Loucy (cell line): ENCODE measurements at regions not wholly inside any gene's neighbourhood (a gene's known extent, or its start where the extent isn't known, plus 50 kb on each side); places are given as distances from the start of the nearest gene placed in this dataset.

ENCODE experiments used
- H2AFZ ChIP-seq: fragments of 200-600 bp; sonication (generic); 2 replicates; pipeline ENCODE4 v1.6.0; 2016; ENCODE audit warnings: antibody characterized with exemption, mild to moderate bottlenecking, low read length, moderate library complexity
- H3F3A ChIP-seq: fragments of 200-600 bp; 2 replicates; pipeline ENCODE4 v1.6.0; 2016; ENCODE audit warnings: antibody characterized with exemption, low read depth, mild to moderate bottlenecking
- H3K27me3 ChIP-seq: fragments of 200-600 bp; sonication (generic); 2 replicates; pipeline ENCODE4 v1.6.1; 2014; ENCODE audit warnings: low read length, mild to moderate bottlenecking; ENCODE audit not compliant: insufficient read depth, poor library complexity, severe bottlenecking
- H3K36me3 ChIP-seq: fragments of 200-600 bp; sonication (generic); 2 replicates; pipeline ENCODE4 v1.6.1; 2016; ENCODE audit warnings: low read length; ENCODE audit not compliant: insufficient read depth
- H3K4me1 ChIP-seq: fragments of 200-600 bp; sonication (generic); 2 replicates; pipeline ENCODE4 v1.5.1; 2014; ENCODE audit warnings: low read length, mild to moderate bottlenecking; ENCODE audit not compliant: insufficient read depth, poor library complexity, severe bottlenecking
- H3K4me2 ChIP-seq: fragments of 200-600 bp; sonication (generic); 2 replicates; pipeline ENCODE4 v1.6.0; 2014; ENCODE audit warnings: antibody characterized with exemption, low read length, low read depth, mild to moderate bottlenecking; ENCODE audit not compliant: poor library complexity, severe bottlenecking
- H3K4me3 ChIP-seq: fragments of 200-600 bp; sonication (generic); 2 replicates; pipeline ENCODE4 v1.5.1; 2014; ENCODE audit warnings: low read length, mild to moderate bottlenecking, mixed read lengths; ENCODE audit not compliant: poor library complexity, severe bottlenecking
- H3K79me2 ChIP-seq: fragments of 200-600 bp; sonication (generic); 2 replicates; pipeline ENCODE4 v1.6.1; 2014; ENCODE audit warnings: low read length; ENCODE audit not compliant: insufficient read depth
- H3K9ac ChIP-seq: fragments of 200-600 bp; sonication (generic); 2 replicates; pipeline ENCODE4 v1.6.0; 2014; ENCODE audit warnings: mild to moderate bottlenecking, low read depth, low read length, moderate library complexity; ENCODE audit not compliant: poor library complexity, severe bottlenecking
- H3K9me2 ChIP-seq: fragments of 200-600 bp; sonication (generic); replicated peaks from 2 replicates; pipeline ENCODE4 v1.6.1; 2016; ENCODE audit warnings: low read depth, low read length, mixed read lengths
- H3K9me3 ChIP-seq: fragments of 200-600 bp; sonication (generic); 2 replicates; pipeline ENCODE4 v1.6.1; 2014; ENCODE audit warnings: mild to moderate bottlenecking, antibody characterized with exemption, low read length, low read depth; ENCODE audit not compliant: insufficient read depth
- H4K20me1 ChIP-seq: fragments of 200-600 bp; sonication (generic); 2 replicates; pipeline ENCODE4 v1.6.0; 2014; ENCODE audit warnings: antibody characterized with exemption, low read length, mild to moderate bottlenecking; ENCODE audit not compliant: insufficient read depth, poor library complexity, severe bottlenecking
- EZH2phosphoT487 ChIP-seq: fragments of 200-600 bp; IDR thresholded peaks from 2 replicates; pipeline ENCODE4 v1.6.1; 2018; ENCODE audit warnings: antibody characterized with exemption, mild to moderate bottlenecking, moderate library complexity, borderline replicate concordance
- TF ChIP-seq, protein P1 (sequence below): fragments of 200-600 bp; sonication (generic); conservative IDR thresholded peaks from 2 replicates; pipeline ENCODE4 v1.5.1; 2014; ENCODE audit warnings: mild to moderate bottlenecking, antibody characterized with exemption, low read length

DNA sequence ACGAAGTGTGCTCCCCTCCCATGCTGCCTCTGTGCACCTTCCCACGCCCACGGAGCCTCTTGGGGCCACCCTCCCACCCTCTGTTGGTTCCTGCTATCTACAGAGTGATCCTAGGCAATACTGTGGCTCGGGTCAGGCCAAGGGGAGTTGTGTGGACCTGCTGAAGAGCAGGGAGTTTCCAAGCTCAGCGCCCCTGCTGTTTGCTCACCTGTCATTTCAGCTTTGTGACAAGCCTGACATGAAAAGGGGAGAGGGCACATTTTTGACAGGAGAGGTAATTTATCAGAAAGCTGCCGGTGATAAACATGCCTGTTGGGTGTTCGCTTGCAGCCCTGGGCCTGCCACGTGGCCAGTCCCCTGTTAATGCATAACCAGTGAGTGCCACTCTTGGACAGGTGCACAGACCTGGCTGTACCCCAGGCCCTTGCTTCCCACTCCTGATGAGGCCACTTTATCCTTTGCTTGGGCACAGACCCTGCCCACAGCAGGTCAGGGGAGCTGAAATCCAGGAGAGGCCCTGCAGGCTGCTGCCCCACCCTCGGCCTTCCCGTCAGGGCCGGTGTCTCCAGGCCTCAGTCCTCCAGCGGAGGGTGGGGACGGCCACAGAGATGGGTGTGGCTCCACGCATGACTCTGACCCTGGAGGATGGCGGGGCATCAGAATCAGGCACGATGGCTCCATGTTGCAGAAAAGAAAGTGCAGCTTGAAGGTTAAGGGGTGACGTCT, 201.5 kb upstream of the GPR12 start:
- Histone ChIP-seq H3K36me3 (no peaks in the 10 kb centered on the region), H3F3A (no peaks in the 10 kb centered on the region), H3K9me3 (no peaks in the 10 kb centered on the region), H4K20me1 (no peaks in the 10 kb centered on the region), H3K9me2 (no peaks in the 10 kb centered on the region), H3K9ac (no peak overlapping the region), H3K4me1 (peaks cover 62% of the 10 kb centered on the region), H2AFZ (no peak overlapping the region), H3K4me2 (no peak overlapping the region), H3K4me3 (no peak overlapping the region), H3K79me2 (no peaks in the 10 kb centered on the region), H3K27me3 (no peaks in the 10 kb centered on the region)
- no peak for TF ChIP-seq EZH2phosphoT487
- TF ChIP-seq, protein P1, sequence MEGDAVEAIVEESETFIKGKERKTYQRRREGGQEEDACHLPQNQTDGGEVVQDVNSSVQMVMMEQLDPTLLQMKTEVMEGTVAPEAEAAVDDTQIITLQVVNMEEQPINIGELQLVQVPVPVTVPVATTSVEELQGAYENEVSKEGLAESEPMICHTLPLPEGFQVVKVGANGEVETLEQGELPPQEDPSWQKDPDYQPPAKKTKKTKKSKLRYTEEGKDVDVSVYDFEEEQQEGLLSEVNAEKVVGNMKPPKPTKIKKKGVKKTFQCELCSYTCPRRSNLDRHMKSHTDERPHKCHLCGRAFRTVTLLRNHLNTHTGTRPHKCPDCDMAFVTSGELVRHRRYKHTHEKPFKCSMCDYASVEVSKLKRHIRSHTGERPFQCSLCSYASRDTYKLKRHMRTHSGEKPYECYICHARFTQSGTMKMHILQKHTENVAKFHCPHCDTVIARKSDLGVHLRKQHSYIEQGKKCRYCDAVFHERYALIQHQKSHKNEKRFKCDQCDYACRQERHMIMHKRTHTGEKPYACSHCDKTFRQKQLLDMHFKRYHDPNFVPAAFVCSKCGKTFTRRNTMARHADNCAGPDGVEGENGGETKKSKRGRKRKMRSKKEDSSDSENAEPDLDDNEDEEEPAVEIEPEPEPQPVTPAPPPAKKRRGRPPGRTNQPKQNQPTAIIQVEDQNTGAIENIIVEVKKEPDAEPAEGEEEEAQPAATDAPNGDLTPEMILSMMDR: no peak

DNA sequence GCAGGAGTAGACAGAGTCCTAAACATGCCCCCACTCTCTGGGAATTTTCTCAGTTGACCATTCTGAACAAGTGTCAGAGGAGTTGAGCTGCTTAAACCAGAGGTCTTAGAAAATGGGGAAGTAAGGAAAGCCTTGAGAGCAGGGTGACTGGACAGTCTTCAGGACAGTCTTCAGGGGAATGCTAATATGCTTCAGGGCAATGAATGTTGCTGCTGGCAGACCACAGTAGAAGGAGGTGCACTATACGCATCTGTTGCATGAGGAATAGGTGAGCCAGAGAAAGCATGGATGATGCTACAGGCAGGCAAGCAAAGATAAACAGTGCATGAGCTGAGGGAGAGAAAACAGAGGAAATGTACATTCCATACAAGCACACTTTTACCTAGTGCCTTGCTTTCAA, 196.6 kb upstream of the GPR12 start:
- no peaks in the 10 kb centered on the region for H3K9me3 ChIP-seq
- H4K20me1 ChIP-seq: no peaks in the 10 kb centered on the region
- H3K4me1 ChIP-seq: peaks cover 60% of the 10 kb centered on the region
- TF ChIP-seq EZH2phosphoT487: no peak
- TF ChIP-seq, protein P1: no peak
- H2AFZ ChIP-seq: peak overlapping the region; percentile 20; the same call in 1 of the 2 replicates
- H3K27me3 ChIP-seq: no peaks in the 10 kb centered on the region
- no peaks in the 10 kb centered on the region for H3K36me3 ChIP-seq
- no peaks in the 10 kb centered on the region for H3F3A ChIP-seq
- peak overlapping the region; percentile 49 for H3K9ac ChIP-seq
- H3K4me2 ChIP-seq: peak overlapping the region; percentile 49
- H3K4me3 ChIP-seq: no peak overlapping the region
- H3K79me2 ChIP-seq: no peaks in the 10 kb centered on the region
- no peaks in the 10 kb centered on the region for H3K9me2 ChIP-seq

DNA sequence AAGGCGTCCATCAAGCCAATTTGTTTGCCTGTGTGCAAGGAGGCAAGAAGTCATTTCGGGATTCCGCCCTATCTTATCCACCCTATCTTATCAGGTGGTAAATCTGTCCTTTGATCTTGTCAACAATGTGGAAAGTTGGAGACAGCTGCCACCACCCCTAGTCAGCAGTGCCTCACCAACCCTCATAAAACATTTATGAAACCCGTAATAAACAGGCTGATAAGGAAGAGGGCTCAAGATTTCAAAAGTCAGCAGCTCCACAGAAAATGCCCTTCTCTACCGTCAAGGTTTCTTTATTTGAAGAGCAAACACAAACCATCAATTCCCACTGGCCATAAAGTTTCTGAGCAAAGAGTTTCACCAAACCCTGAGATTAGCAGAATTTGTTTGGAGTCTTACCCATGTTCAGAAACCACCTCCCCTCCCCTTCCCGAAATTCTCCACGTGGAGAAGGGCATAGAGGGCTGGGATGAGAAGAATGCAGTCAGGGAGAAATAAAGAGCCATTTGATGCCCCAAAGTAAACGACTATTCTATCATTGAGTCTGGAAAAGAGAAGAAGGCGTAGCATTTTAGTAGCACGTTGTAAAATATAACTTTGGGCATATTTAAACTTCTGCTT, 196.0 kb upstream of the GPR12 start:
- Histone ChIP-seq H3K9me3 (no peaks in the 10 kb centered on the region), H3K36me3 (no peaks in the 10 kb centered on the region)

More for the DNA sequence above, 196.0 kb upstream of the GPR12 start:
- peak overlapping the region; percentile 20; the same call in 1 of the 2 replicates for H2AFZ ChIP-seq
- peak overlapping the region; percentile 49 for H3K9ac ChIP-seq
- peaks cover 65% of the 10 kb centered on the region for H3K4me1 ChIP-seq
- H3K4me3 ChIP-seq: no peak overlapping the region
- H3K4me2 ChIP-seq: peak overlapping the region; percentile 49
- no peaks in the 10 kb centered on the region for H4K20me1 ChIP-seq
- no peaks in the 10 kb centered on the region for H3K79me2 ChIP-seq
- H3K9me2 ChIP-seq: no peaks in the 10 kb centered on the region
- H3F3A ChIP-seq: no peaks in the 10 kb centered on the region
- TF ChIP-seq, protein P1: no peak
- no peak for TF ChIP-seq EZH2phosphoT487
- no peaks in the 10 kb centered on the region for H3K27me3 ChIP-seq
